HG03039 (cell line): ENCODE measurements at regions not wholly inside any gene's neighbourhood (a gene's known extent, or its start where the extent isn't known, plus 50 kb on each side); places are given as distances from the start of the nearest gene placed in this dataset.
"Not testable (repeated sequence)": the region's sequence is repeated elsewhere in the genome, so short reads cannot be mapped to it uniquely, and the experiment has no call there.

Experiments
- ATAC-seq: cut with Tn5 transposase; IDR thresholded peaks from one replicate; pipeline ENCODE4 v1.9.1; 2021; ENCODE audit warnings: mild to moderate bottlenecking, moderate library complexity; ENCODE audit not compliant: unreplicated experiment

GRCh38 chr9:2277644-2278043 is 262.5 kb downstream of the SMARCA2 start:
- not testable (repeated sequence) for ATAC-seq

GRCh38 chr9:2279138-2279537 is 264.0 kb downstream of the SMARCA2 start:
- not testable (repeated sequence) for ATAC-seq

- no peak for ATAC-seq
Observed at GRCh38 chr9:2281031-2281802, 266.1 kb downstream of the SMARCA2 start.

- no peak for ATAC-seq
Observed at GRCh38 chr9:2281803-2282185, 266.6 kb downstream of the SMARCA2 start.

- no peak for ATAC-seq
Observed at GRCh38 chr9:2284770-2285169, 269.6 kb downstream of the SMARCA2 start.

- no peak for ATAC-seq
Observed at GRCh38 chr9:2285416-2286332, 270.5 kb downstream of the SMARCA2 start.

GRCh38 chr9:2286333-2286705 is 271.2 kb downstream of the SMARCA2 start:
- ATAC-seq = no peak

GRCh38 chr9:2286825-2287455 is 271.8 kb downstream of the SMARCA2 start:
- no peak for ATAC-seq

- ATAC-seq = no peak
Observed at GRCh38 chr9:2288309-2288708, 273.2 kb downstream of the SMARCA2 start.

GRCh38 chr9:2289263-2289662 is 274.1 kb downstream of the SMARCA2 start:
- ATAC-seq = no peak

GRCh38 chr9:2290382-2290781 is 275.2 kb downstream of the SMARCA2 start:
- no peak for ATAC-seq

GRCh38 chr9:2291980-2292704 is 277.0 kb downstream of the SMARCA2 start:
- no peak for ATAC-seq

- ATAC-seq = no peak
Observed at GRCh38 chr9:2292733-2293132, 277.6 kb downstream of the SMARCA2 start.

GRCh38 chr9:2297771-2298170 is 282.6 kb downstream of the SMARCA2 start:
- no peak for ATAC-seq

- ATAC-seq = no peak
Observed at GRCh38 chr9:2298217-2298616, 283.1 kb downstream of the SMARCA2 start.

GRCh38 chr9:2299156-2299842 is 284.2 kb downstream of the SMARCA2 start:
- ATAC-seq = no peak

- no peak for ATAC-seq
Observed at GRCh38 chr9:2299843-2300205, 284.7 kb downstream of the SMARCA2 start.

- no peak for ATAC-seq
Observed at GRCh38 chr9:2300325-2300724, 285.2 kb downstream of the SMARCA2 start.

- no peak for ATAC-seq
Observed at GRCh38 chr9:2302606-2303005, 287.5 kb downstream of the SMARCA2 start.

- no peak for ATAC-seq
Observed at GRCh38 chr9:2303056-2303455, 287.9 kb downstream of the SMARCA2 start.
